HL-60 (cell line): ENCODE measurements at regions not wholly inside any gene's neighbourhood (a gene's known extent, or its start where the extent isn't known, plus 50 kb on each side); places are given as distances from the start of the nearest gene placed in this dataset.

Source experiments
- GABPA ChIP-seq: IDR thresholded peaks from 2 replicates; pipeline ENCODE4 v1.6.1; 2012; ENCODE audit warnings: low read depth
- POLR2AphosphoS5 ChIP-seq: IDR thresholded peaks from 2 replicates; pipeline ENCODE4 v1.6.1; 2012; ENCODE audit warnings: low read depth
- TF ChIP-seq, protein P1 (sequence below): IDR thresholded peaks from one replicate; pipeline ENCODE4 v1.5.1; 2011; ENCODE audit warnings: low read length, control low read depth, inconsistent platforms; ENCODE audit not compliant: insufficient read depth
- TF ChIP-seq, protein P2 (sequence below): IDR thresholded peaks from 2 replicates; pipeline ENCODE4 v1.6.1; 2012; ENCODE audit warnings: low read depth; ENCODE audit not compliant: insufficient replicate concordance

DNA sequence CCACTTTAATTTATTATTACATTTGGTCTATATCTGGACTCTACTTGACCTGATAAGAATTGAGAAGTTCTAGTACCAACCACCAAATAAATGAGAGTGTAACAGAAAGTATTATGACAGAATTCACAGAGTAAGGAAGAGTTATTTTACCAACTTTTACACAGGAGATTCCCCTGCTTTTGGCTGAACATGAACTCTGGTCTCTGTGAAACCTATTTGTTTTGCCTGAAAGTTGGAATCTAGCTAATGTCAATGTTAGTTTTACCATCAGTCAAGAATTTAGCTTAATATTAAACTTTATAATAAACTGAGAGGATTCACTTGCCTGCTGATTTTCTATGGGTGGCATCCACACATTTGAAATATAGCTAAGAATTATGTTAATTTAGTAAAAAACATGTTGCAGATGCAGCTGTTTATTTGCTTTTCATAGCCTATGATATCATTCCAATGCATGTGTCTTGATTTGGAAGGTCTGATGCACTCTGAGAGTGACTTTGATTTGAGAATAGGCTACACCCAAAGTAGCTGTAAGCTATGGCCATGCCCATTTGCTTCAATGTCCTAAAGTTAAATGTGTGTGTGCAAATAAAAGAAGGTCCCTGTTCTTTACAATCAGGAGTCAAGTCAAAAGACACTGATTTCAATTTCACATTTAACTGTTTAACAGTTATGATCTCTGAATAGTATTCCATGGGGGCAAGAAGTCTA, 150.9 kb upstream of the RASGEF1B start:
- TF ChIP-seq, protein P1, sequence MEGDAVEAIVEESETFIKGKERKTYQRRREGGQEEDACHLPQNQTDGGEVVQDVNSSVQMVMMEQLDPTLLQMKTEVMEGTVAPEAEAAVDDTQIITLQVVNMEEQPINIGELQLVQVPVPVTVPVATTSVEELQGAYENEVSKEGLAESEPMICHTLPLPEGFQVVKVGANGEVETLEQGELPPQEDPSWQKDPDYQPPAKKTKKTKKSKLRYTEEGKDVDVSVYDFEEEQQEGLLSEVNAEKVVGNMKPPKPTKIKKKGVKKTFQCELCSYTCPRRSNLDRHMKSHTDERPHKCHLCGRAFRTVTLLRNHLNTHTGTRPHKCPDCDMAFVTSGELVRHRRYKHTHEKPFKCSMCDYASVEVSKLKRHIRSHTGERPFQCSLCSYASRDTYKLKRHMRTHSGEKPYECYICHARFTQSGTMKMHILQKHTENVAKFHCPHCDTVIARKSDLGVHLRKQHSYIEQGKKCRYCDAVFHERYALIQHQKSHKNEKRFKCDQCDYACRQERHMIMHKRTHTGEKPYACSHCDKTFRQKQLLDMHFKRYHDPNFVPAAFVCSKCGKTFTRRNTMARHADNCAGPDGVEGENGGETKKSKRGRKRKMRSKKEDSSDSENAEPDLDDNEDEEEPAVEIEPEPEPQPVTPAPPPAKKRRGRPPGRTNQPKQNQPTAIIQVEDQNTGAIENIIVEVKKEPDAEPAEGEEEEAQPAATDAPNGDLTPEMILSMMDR = no peak
- TF ChIP-seq POLR2AphosphoS5 (no peak), GABPA (no peak)
- TF ChIP-seq, protein P2, sequence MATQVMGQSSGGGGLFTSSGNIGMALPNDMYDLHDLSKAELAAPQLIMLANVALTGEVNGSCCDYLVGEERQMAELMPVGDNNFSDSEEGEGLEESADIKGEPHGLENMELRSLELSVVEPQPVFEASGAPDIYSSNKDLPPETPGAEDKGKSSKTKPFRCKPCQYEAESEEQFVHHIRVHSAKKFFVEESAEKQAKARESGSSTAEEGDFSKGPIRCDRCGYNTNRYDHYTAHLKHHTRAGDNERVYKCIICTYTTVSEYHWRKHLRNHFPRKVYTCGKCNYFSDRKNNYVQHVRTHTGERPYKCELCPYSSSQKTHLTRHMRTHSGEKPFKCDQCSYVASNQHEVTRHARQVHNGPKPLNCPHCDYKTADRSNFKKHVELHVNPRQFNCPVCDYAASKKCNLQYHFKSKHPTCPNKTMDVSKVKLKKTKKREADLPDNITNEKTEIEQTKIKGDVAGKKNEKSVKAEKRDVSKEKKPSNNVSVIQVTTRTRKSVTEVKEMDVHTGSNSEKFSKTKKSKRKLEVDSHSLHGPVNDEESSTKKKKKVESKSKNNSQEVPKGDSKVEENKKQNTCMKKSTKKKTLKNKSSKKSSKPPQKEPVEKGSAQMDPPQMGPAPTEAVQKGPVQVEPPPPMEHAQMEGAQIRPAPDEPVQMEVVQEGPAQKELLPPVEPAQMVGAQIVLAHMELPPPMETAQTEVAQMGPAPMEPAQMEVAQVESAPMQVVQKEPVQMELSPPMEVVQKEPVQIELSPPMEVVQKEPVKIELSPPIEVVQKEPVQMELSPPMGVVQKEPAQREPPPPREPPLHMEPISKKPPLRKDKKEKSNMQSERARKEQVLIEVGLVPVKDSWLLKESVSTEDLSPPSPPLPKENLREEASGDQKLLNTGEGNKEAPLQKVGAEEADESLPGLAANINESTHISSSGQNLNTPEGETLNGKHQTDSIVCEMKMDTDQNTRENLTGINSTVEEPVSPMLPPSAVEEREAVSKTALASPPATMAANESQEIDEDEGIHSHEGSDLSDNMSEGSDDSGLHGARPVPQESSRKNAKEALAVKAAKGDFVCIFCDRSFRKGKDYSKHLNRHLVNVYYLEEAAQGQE = no peak
